ENCODE measurements at regions not wholly inside any gene's neighbourhood (a gene's known extent, or its start where the extent isn't known, plus 50 kb on each side); places are given as distances from the start of the nearest gene placed in this dataset.

GRCh38 chr14:38078393-38078792, 129.3 kb upstream of the SSTR1 start:
- no peak for TF ChIP-seq EZH2 (IDR thresholded peaks at IDR 0.05; ENCODE audit: borderline replicate concordance, low read depth, low read length, poor library complexity, severe bottlenecking)
- TF ChIP-seq, protein P1, sequence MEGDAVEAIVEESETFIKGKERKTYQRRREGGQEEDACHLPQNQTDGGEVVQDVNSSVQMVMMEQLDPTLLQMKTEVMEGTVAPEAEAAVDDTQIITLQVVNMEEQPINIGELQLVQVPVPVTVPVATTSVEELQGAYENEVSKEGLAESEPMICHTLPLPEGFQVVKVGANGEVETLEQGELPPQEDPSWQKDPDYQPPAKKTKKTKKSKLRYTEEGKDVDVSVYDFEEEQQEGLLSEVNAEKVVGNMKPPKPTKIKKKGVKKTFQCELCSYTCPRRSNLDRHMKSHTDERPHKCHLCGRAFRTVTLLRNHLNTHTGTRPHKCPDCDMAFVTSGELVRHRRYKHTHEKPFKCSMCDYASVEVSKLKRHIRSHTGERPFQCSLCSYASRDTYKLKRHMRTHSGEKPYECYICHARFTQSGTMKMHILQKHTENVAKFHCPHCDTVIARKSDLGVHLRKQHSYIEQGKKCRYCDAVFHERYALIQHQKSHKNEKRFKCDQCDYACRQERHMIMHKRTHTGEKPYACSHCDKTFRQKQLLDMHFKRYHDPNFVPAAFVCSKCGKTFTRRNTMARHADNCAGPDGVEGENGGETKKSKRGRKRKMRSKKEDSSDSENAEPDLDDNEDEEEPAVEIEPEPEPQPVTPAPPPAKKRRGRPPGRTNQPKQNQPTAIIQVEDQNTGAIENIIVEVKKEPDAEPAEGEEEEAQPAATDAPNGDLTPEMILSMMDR (conservative IDR thresholded peaks at IDR 0.05; ENCODE audit: low read depth, low read length) = no peak
